HEK293T (cell line): ENCODE measurements at regions not wholly inside any gene's neighbourhood (a gene's known extent, or its start where the extent isn't known, plus 50 kb on each side); places are given as distances from the start of the nearest gene placed in this dataset.

Experiments used
- CTCF ChIA-PET: fragments of 350-600 bp; formaldehyde crosslinking; extraction: SDS; loops from one replicate; lab custom pipeline; 2021; ENCODE audit warnings: antibody characterized with exemption, inconsistent platforms; lab: Yijun Ruan, JAX
- POLR2A ChIA-PET: fragments of 350-600 bp; formaldehyde crosslinking; extraction: SDS; loops from one replicate; lab custom pipeline; 2020; ENCODE audit warnings: antibody characterized with exemption, inconsistent platforms; lab: Yijun Ruan, JAX
- DNase-seq: peaks from one replicate; pipeline ENCODE4 v3.0.0; 2012; ENCODE audit warnings: mixed read lengths; ENCODE audit errors: extremely low spot score
- ARNT ChIP-seq: fragments of 450-650 bp; IDR thresholded peaks from 2 replicates; pipeline ENCODE4 v1.6.1; 2017; ENCODE audit warnings: mild to moderate bottlenecking
- BHLHE40 ChIP-seq: fragments of 450-650 bp; IDR thresholded peaks from 2 replicates; pipeline ENCODE4 v1.6.1; 2016; ENCODE audit warnings: mild to moderate bottlenecking, moderate library complexity, borderline replicate concordance
- CTBP1 ChIP-seq: fragments of 450-650 bp; IDR thresholded peaks from 2 replicates; pipeline ENCODE4 v1.6.1; 2016; ENCODE audit warnings: borderline replicate concordance
- ELF4 ChIP-seq: fragments of 450-650 bp; IDR thresholded peaks from 2 replicates; pipeline ENCODE4 v1.6.1; 2017; ENCODE audit warnings: antibody characterized with exemption
- FOXA1 ChIP-seq: fragments of 450-650 bp; IDR thresholded peaks from 2 replicates; pipeline ENCODE4 v1.6.1; 2016; ENCODE audit warnings: mild to moderate bottlenecking
- FOXK2 ChIP-seq: fragments of 450-650 bp; IDR thresholded peaks from 2 replicates; pipeline ENCODE4 v1.6.1; 2016; ENCODE audit warnings: mild to moderate bottlenecking
- FOXM1 ChIP-seq: fragments of 450-650 bp; IDR thresholded peaks from 2 replicates; pipeline ENCODE4 v1.6.1; 2017; ENCODE audit warnings: mild to moderate bottlenecking, borderline replicate concordance
- HDGF ChIP-seq: fragments of 450-650 bp; IDR thresholded peaks from 2 replicates; pipeline ENCODE4 v1.6.1; 2017; ENCODE audit warnings: antibody characterized with exemption, borderline replicate concordance
- L3MBTL2 ChIP-seq: fragments of 450-650 bp; conservative IDR thresholded peaks from 2 replicates; pipeline ENCODE4 v1.6.1; 2016; ENCODE audit warnings: mild to moderate bottlenecking
- LEF1 ChIP-seq: fragments of 450-650 bp; IDR thresholded peaks from 2 replicates; pipeline ENCODE4 v1.6.1; 2017; ENCODE audit warnings: mild to moderate bottlenecking, borderline replicate concordance
- NFRKB ChIP-seq: fragments of 450-650 bp; IDR thresholded peaks from 2 replicates; pipeline ENCODE4 v1.6.1; 2016; ENCODE audit warnings: mild to moderate bottlenecking, moderate library complexity
- PKNOX1 ChIP-seq: fragments of 450-650 bp; IDR thresholded peaks from 2 replicates; pipeline ENCODE4 v1.6.1; 2016
- SP1 ChIP-seq: fragments of 450-650 bp; IDR thresholded peaks from 2 replicates; pipeline ENCODE4 v1.6.1; 2017
- SUZ12 ChIP-seq: fragments of 450-650 bp; IDR thresholded peaks from 2 replicates; pipeline ENCODE4 v1.6.1; 2016; ENCODE audit warnings: mild to moderate bottlenecking
- TARDBP ChIP-seq: fragments of 450-650 bp; IDR thresholded peaks from 2 replicates; pipeline ENCODE4 v1.6.1; 2016
- ZNF384 ChIP-seq: fragments of 450-650 bp; IDR thresholded peaks from 2 replicates; pipeline ENCODE4 v1.6.1; 2016

GRCh38 chr7:142556740-142557139, 192.5 kb upstream of the PRSS1 start:
- peak; percentile 39 for DNase-seq
- CTCF ChIA-PET = interaction anchor here (0.6 to 1.2 kb wide), 3 partner anchors 31 to 170 kb away, joined by 3 to 4 read pairs (median 3); no protein-coding TSS in a partner anchor
- POLR2A ChIA-PET = no interaction called here
- TF ChIP-seq SP1 = no peak
- TF ChIP-seq FOXM1 = no peak
- TF ChIP-seq SUZ12 = no peak
- no peak for TF ChIP-seq FOXK2
- TF ChIP-seq HDGF = no peak
- no peak for TF ChIP-seq ZNF384
- no peak for TF ChIP-seq FOXA1
- no peak for TF ChIP-seq LEF1

DNA sequence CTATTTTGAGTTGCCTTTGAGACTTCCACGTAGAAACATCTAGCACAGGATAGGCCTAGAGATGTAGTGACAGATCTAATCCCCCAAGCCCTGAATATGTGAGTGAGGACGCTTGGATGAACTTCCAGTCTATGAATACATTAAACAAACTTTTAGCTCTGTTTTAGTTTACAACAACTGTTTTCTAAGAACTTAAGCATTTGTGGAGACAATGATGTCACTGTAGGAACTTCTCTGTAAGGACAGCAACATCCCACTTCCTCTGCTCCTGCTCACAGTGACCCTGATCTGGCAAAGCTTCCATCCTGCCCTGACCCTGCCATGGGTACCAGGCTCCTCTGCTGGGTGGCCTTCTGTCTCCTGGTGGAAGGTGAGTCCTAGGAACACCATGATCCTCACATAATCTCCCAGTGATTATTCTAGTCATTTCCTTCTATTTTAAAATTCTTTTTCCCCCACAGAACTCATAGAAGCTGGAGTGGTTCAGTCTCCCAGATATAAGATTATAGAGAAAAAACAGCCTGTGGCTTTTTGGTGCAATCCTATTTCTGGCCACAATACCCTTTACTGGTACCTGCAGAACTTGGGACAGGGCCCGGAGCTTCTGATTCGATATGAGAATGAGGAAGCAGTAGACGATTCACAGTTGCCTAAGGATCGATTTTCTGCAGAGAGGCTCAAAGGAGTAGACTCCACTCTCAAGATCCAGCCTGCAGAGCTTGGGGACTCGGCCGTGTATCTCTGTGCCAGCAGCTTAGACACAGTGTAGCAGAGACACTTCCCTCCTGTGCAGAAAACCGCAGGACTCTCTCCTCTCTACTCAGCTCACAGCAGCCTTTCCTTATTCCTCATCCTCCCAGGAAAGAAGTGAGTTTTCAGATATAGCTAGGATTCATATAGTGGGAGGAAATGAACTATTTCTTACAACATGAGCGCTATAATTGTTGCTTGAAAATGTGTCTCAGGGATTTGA, 194.4 kb upstream of the PRSS1 start:
- CTCF ChIA-PET = no interaction called here
- TF ChIP-seq FOXA1 (no peak), SUZ12 (no peak), HDGF (no peak), ARNT (no peak)
- no peak for DNase-seq
- POLR2A ChIA-PET = no interaction called here

DNA sequence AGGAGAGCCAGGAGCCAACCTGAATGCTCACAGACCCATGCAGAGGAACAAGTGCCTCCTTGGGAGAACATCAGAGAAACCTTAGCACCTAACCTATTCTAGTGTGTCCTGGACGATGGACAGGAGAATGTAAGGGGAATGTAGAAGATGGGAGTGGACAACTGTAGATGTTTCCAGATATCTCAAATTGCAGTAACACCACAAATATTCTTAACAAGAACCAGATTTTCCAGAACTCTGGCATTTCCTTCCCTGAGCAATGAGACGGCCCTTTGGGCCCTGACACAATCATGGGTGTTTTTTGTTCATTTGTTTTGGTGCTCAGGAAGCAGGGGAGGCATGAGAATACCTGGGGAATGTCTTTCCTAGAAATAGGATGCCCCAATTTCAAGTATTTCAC, 196.1 kb upstream of the PRSS1 start:
- no peak for DNase-seq
- TF ChIP-seq SUZ12 = no peak
- no peak for TF ChIP-seq PKNOX1
- TF ChIP-seq L3MBTL2 = no peak
- TF ChIP-seq FOXK2 = no peak
- TF ChIP-seq SP1 = no peak

DNA sequence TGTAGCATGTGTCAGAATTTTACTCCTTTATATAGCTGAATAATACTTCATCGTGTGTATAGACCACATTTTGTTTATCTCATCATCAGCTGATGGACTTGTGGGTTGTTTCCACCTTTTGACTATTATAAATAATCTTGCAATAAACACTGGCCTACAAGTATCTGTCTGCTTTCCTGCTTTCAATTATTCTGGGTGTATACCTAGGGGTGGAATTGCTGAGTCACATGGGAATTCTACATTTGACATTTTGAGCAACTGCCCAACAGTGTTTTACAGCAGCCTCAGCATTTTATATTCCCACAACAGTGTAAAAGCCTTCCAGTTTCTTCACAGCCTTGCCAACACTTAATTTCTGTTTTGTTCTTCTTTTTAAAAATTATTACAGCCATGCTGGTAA, 200.3 kb upstream of the PRSS1 start:
- DNase-seq = no peak
- POLR2A ChIA-PET = no interaction called here
- TF ChIP-seq BHLHE40 (no peak), NFRKB (no peak)
- CTCF ChIA-PET = no interaction called here

More for the DNA sequence above, 196.1 kb upstream of the PRSS1 start:
- ChIA-PET CTCF (interaction anchor here (0.9 kb wide), 1 partner anchor 34 kb away, joined by 3 read pairs; no protein-coding TSS in a partner anchor), POLR2A (no interaction called here)

GRCh38 chr7:142546452-142546851, 202.8 kb upstream of the PRSS1 start:
- TF ChIP-seq PKNOX1 (no peak), ELF4 (no peak), L3MBTL2 (no peak), BHLHE40 (no peak), CTBP1 (no peak), SUZ12 (no peak), ARNT (no peak), LEF1 (no peak), FOXK2 (no peak), ZNF384 (no peak), FOXA1 (no peak)
- ChIA-PET CTCF (interaction anchor here (0.6 to 1.8 kb wide), 4 partner anchors 11 to 809 kb away, joined by 3 to 14 read pairs (median 4); no protein-coding TSS in a partner anchor), POLR2A (no interaction called here)
- no peak for DNase-seq

DNA sequence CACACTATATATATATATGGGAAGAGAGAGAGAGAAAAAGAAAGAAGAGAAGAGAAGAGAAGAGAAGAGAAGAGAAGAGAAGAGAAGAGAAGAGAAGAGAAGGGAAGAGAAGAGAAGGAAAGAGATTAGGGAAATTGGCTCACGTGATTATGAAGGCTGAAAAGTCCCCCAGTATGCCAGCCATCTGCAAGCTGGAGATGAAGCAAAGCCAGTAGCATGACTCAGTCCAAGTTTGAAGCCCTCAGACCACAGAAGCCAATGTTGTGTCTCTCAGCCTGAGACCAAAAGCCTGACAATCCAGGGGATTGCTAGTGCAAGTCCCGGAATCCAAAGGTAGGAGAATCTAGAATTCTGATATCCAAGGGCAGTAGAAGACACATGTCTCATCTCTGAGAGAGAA, 206.3 kb upstream of the PRSS1 start:
- ChIA-PET POLR2A (no interaction called here), CTCF (no interaction called here)
- DNase-seq = no peak
- TF ChIP-seq ZNF384 (no peak), ARNT (no peak), NFRKB (no peak)

DNA sequence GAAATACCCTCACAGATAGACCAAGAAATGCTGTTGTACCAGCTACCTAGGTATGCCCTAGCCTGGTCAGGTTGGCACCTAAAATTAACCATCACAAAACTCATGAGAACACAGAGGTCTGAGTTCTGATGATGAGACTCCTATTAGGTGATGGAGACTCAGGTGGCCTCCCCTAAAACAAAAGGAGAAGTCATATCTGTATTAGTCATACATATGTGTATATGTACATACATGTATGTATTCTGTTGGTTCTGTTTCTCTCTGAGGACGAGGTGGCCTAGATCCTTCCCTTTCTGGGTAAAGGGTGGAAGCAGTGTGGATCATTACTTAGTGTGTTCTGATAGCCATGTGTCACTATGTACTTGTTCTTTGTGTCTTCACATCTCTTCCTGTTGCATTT, 207.2 kb upstream of the PRSS1 start:
- CTCF ChIA-PET = no interaction called here
- POLR2A ChIA-PET = no interaction called here
- no peak for DNase-seq
- no peak for TF ChIP-seq HDGF
- TF ChIP-seq CTBP1 = no peak
- no peak for TF ChIP-seq PKNOX1
- no peak for TF ChIP-seq TARDBP
- no peak for TF ChIP-seq FOXM1
- no peak for TF ChIP-seq ZNF384
- TF ChIP-seq NFRKB = no peak
- no peak for TF ChIP-seq SP1
- TF ChIP-seq FOXK2 = no peak
- no peak for TF ChIP-seq ELF4
- TF ChIP-seq BHLHE40 = no peak
- no peak for TF ChIP-seq L3MBTL2
- no peak for TF ChIP-seq LEF1
- TF ChIP-seq SUZ12 = no peak
- TF ChIP-seq ARNT = no peak
- no peak for TF ChIP-seq FOXA1
